ENCODE measurements at regions not wholly inside any gene's neighbourhood (a gene's known extent, or its start where the extent isn't known, plus 50 kb on each side); places are given as distances from the start of the nearest gene placed in this dataset.

DNA sequence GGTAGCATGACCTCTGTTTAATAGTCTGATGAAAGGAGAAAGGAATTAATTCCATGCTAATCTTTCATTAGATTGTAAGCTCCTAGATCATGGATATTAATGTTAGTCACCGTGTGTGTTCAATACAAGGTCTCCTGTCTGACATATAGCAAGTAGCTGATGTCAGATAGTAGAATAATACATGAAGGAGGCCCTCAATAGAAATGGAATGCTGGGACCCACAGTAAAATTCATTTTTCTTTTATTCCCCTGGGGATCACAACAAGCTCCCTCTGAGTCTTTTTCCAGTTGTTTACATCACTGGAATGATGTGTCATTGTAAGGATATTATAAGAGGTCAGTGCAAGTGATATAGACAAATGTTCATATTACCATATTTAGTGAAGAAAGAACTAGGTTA, 240.3 kb upstream of the TRPC7 start:
- TF ChIP-seq CTCF (IDR thresholded peaks at IDR 0.05) (no peak), ZFX (IDR thresholded peaks at IDR 0.05; ENCODE audit: borderline replicate concordance) (no peak)
- H3K27ac ChIP-seq, result no peak overlapping the region

DNA sequence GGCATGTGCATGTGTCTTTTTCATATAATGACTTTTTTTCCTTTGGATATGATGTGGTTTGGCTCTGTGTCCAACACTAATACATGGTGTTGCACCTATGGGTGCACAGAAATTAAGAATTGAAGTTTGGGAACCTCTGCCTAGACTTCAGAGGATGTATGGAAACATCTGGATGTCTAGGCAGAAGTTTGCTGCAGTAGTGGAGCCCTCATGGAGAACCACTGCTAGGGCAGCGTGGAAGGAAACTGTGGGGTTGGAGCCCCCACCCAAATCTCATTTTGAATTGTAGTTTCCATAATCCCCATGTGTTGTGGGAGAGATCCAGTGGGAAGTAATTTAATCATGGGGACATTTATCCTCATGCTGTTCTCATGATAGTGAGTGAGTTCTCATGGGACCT, 235.0 kb upstream of the TRPC7 start:
- no peak overlapping the region for H3K27ac ChIP-seq

GRCh38 chr5:136598802-136599404, 233.6 kb upstream of the TRPC7 start:
- no peak overlapping the region for H3K27ac ChIP-seq
- TF ChIP-seq ZFX (IDR thresholded peaks at IDR 0.05; ENCODE audit: borderline replicate concordance), result no peak
- TF ChIP-seq CTCF (IDR thresholded peaks at IDR 0.05), result no peak

More for the DNA sequence above, 235.0 kb upstream of the TRPC7 start:
- TF ChIP-seq ZFX (IDR thresholded peaks at IDR 0.05; ENCODE audit: borderline replicate concordance), result no peak
- TF ChIP-seq CTCF (IDR thresholded peaks at IDR 0.05), result no peak

GRCh38 chr5:136594416-136594815, 229.1 kb upstream of the TRPC7 start:
- TF ChIP-seq ZFX (IDR thresholded peaks at IDR 0.05; ENCODE audit: borderline replicate concordance) (no peak), CTCF (IDR thresholded peaks at IDR 0.05) (no peak)
- no peak overlapping the region for H3K27ac ChIP-seq

DNA sequence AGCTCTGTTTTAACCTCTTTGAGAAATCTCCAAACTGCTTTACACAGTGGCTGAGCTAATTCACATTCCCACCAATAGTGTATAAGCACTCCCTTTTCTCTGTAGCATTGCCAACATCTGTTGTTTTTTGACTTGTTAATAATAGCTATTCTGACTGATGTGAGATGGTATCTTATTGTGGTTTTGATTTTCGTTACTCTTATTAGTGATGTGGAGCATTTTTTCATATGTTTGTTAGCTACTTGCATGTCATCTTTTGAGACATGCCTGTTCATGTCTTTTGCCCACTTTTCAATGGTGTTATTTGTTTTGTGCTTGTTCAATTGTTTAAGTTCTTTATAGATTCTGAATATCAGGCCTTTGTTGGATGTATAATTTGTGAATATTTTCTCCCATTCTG, 225.2 kb upstream of the TRPC7 start:
- no peak overlapping the region for H3K27ac ChIP-seq
- no peak for TF ChIP-seq ZFX (IDR thresholded peaks at IDR 0.05; ENCODE audit: borderline replicate concordance)
- TF ChIP-seq CTCF (IDR thresholded peaks at IDR 0.05), result no peak

DNA sequence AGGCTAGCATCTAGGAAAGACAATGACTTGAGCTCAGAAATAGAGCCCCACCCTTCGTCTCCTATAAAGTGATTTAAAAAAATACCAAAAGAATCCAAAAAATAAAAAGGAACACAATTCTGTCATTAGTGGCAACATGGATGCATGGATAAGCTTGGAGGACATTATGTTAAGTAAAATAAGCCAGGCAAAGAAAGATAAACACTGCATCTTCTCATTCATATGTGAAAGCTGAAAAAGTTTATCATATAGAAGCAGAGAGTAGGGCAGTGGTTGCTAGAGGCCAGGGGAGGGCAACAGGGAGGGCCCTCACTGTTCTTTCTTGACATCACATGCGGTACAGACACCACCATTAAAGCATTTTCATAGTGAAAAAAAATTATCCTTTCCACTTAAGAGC, 220.9 kb upstream of the TRPC7 start:
- TF ChIP-seq ZFX (IDR thresholded peaks at IDR 0.05; ENCODE audit: borderline replicate concordance) (no peak), CTCF (IDR thresholded peaks at IDR 0.05) (no peak)

GRCh38 chr5:136584474-136584873, 219.1 kb upstream of the TRPC7 start:
- TF ChIP-seq ZFX (IDR thresholded peaks at IDR 0.05; ENCODE audit: borderline replicate concordance) (no peak), CTCF (IDR thresholded peaks at IDR 0.05) (no peak)
- H3K27ac ChIP-seq, result no peak overlapping the region

More for the DNA sequence above, 220.9 kb upstream of the TRPC7 start:
- H3K27ac ChIP-seq, result no peak overlapping the region

Data from 22Rv1 (cell line).